Endothelial cell of umbilical vein (primary cell): ENCODE measurements at regions not wholly inside any gene's neighbourhood (a gene's known extent, or its start where the extent isn't known, plus 50 kb on each side); places are given as distances from the start of the nearest gene placed in this dataset.

Experiments used
- BruUV-seq: library from RNA; stranded (reverse); fragments of 400-500 nt; replicated peaks from 2 replicates; lab custom pipeline; 2021; lab: Mats Ljungman, UMichigan
- CTCF ChIA-PET: fragments of 300-600, 350-600 bp; sonication (Branson Sonifier 250); formaldehyde crosslinking; loops from one replicate; lab custom pipeline; 2021; ENCODE audit warnings: antibody characterized with exemption, inconsistent platforms; lab: Charles Lee
- POLR2A ChIA-PET: fragments of 300-600, 350-600 bp; sonication (Branson Sonifier 250); formaldehyde crosslinking; loops from one replicate; lab custom pipeline; 2021; ENCODE audit warnings: antibody characterized with exemption, inconsistent platforms; lab: Charles Lee
- DNase-seq: peaks from one replicate; pipeline ENCODE4 v3.0.0-alpha.2; 2011; ENCODE audit warnings: low read depth, low spot score
- FAIRE-seq: peaks from 2 replicates; lab custom pipeline; 2011; peaks lifted over from hg19 to GRCh38; lab: Jason Lieb, UNC
- H2AFZ ChIP-seq: 2 replicates; pipeline ENCODE4 v1.6.0; 2012; ENCODE audit warnings: low read depth, low read length, control low read depth, inconsistent platforms
- H3K27ac ChIP-seq: 2 replicates; pipeline ENCODE4 v1.5.1; 2011; ENCODE audit warnings: low read depth, mild to moderate bottlenecking, control low read depth, low read length, moderate library complexity; ENCODE audit not compliant: insufficient read depth
- H3K27me3 ChIP-seq, 2 experiments: 2 replicates each; pipeline versions ENCODE4 v1.6.0 to v1.6.1; 2011; ENCODE audit warnings: low read length in 2 of 2, mixed read lengths in 1 of 2; ENCODE audit not compliant: control insufficient read depth in 2 of 2, insufficient read depth in 2 of 2
- H3K36me3 ChIP-seq, 2 experiments: 2 replicates in 1 of 2; 3 replicates in 1 of 2; pipeline ENCODE4 v1.5.1; 2011; ENCODE audit warnings: low read length in 2 of 2, mild to moderate bottlenecking in 1 of 2, moderate library complexity in 1 of 2; ENCODE audit not compliant: control insufficient read depth in 2 of 2, insufficient read depth in 2 of 2; ENCODE audit errors: extremely low read depth in 1 of 2
- H3K4me1 ChIP-seq: 3 replicates; pipeline ENCODE4 v1.5.1; 2011; ENCODE audit warnings: mild to moderate bottlenecking, low read length; ENCODE audit not compliant: control insufficient read depth, insufficient read depth; ENCODE audit errors: extremely low read depth
- H3K4me2 ChIP-seq: 2 replicates; pipeline ENCODE4 v1.6.1; 2011; ENCODE audit warnings: low read length, control low read depth, mixed read lengths; ENCODE audit not compliant: insufficient read depth
- H3K4me3 ChIP-seq, 3 experiments: fragments of 200-600 bp in 1 of 3; sonication (generic), shearing (Covaris generic) in 1 of 3; replicated peaks in 1 of 3; 2 replicates each; pipeline ENCODE4 v1.5.1; 2011 to 2016; ENCODE audit warnings: control low read depth in 3 of 3, low read length in 3 of 3, mild to moderate bottlenecking in 2 of 3, inconsistent platforms in 1 of 3, low read depth in 1 of 3, moderate library complexity in 1 of 3; ENCODE audit not compliant: insufficient read depth in 1 of 3
- H3K79me2 ChIP-seq: 2 replicates; pipeline ENCODE4 v1.6.0; 2012; ENCODE audit warnings: low read length, inconsistent platforms; ENCODE audit not compliant: control insufficient read depth, insufficient read depth
- H3K9ac ChIP-seq: replicated peaks from 2 replicates; pipeline ENCODE3; 2011; ENCODE audit warnings: low read length, control low read depth; ENCODE audit not compliant: insufficient read depth; ENCODE audit errors: extremely low read depth
- H3K9me1 ChIP-seq: replicated peaks from 3 replicates; pipeline ENCODE4 v1.6.0; 2011; ENCODE audit warnings: mild to moderate bottlenecking, low read length; ENCODE audit not compliant: control insufficient read depth, insufficient read depth; ENCODE audit errors: extremely low read depth
- H3K9me3 ChIP-seq: replicated peaks from 2 replicates; pipeline ENCODE4 v1.5.1; 2012; ENCODE audit warnings: low read length, inconsistent platforms; ENCODE audit not compliant: control insufficient read depth, insufficient read depth
- H4K20me1 ChIP-seq: replicated peaks from 2 replicates; pipeline ENCODE3; 2011; ENCODE audit warnings: mild to moderate bottlenecking, low read length; ENCODE audit not compliant: control insufficient read depth, insufficient read depth; ENCODE audit errors: extremely low read depth
- CTCF ChIP-seq, 2 donors: IDR thresholded peaks; 1 replicate in 1 of 2; 2 replicates in 1 of 2; pipeline ENCODE4 v1.5.1; 2011; ENCODE audit warnings: low read length in 2 of 2, mild to moderate bottlenecking in 2 of 2, moderate library complexity in 2 of 2, control low read depth in 1 of 2, inconsistent platforms in 1 of 2, low read depth in 1 of 2; ENCODE audit not compliant: insufficient read depth in 1 of 2; ENCODE audit errors: extremely low read depth in 1 of 2
- EZH2 ChIP-seq: IDR thresholded peaks from 2 replicates; pipeline ENCODE4 v1.6.1; 2012; ENCODE audit warnings: borderline replicate concordance, low read depth, mild to moderate bottlenecking, moderate library complexity, low read length, inconsistent platforms; ENCODE audit not compliant: severe bottlenecking
- FOS ChIP-seq: IDR thresholded peaks from 2 replicates; pipeline ENCODE4 v1.6.1; 2011; ENCODE audit warnings: mild to moderate bottlenecking, low read length, moderate library complexity, borderline replicate concordance; ENCODE audit not compliant: insufficient read depth
- GATA2 ChIP-seq: IDR thresholded peaks from 2 replicates; pipeline ENCODE4 v1.7.0; 2011; ENCODE audit warnings: low read depth, mild to moderate bottlenecking, moderate library complexity, mixed read lengths, low read length; ENCODE audit not compliant: insufficient read length, insufficient read depth
- JUN ChIP-seq: IDR thresholded peaks from 2 replicates; pipeline ENCODE4 v1.6.1; 2011; ENCODE audit warnings: borderline replicate concordance, low read depth; ENCODE audit not compliant: insufficient read length, insufficient read depth
- MYC ChIP-seq: IDR thresholded peaks from one replicate; pipeline ENCODE4 v1.6.1; 2011; ENCODE audit warnings: mild to moderate bottlenecking, low read depth, low read length
- POLR2A ChIP-seq: IDR thresholded peaks from 2 replicates; pipeline ENCODE4 v1.6.1; 2012; ENCODE audit warnings: low read depth, mild to moderate bottlenecking, control low read depth, low read length
- POLR2AphosphoS5 ChIP-seq: IDR thresholded peaks from 2 replicates; pipeline ENCODE4 v1.6.1; 2012; ENCODE audit warnings: low read depth, mild to moderate bottlenecking, control low read depth, low read length, moderate library complexity; ENCODE audit not compliant: insufficient read depth
- dilution Hi-C: fragments of 300-500 bp; cut with MboI; formaldehyde crosslinking; loops from one replicate; pipeline ENCODE4 v1.15.0; 2019; ENCODE audit warnings: low sequenced_read_pairs; ENCODE audit not compliant: extremely low pct_ligation_motif_present
- intact Hi-C: fragments of 100-400 bp; cut with micrococcal nuclease; formaldehyde crosslinking; loops from one replicate; pipeline ENCODE4 v1.10.0; 2022
- TF ChIP-seq, protein P1 (sequence below): IDR thresholded peaks from 2 replicates; pipeline ENCODE4 v1.6.1; 2011; ENCODE audit not compliant: insufficient read depth, insufficient read length

DNA sequence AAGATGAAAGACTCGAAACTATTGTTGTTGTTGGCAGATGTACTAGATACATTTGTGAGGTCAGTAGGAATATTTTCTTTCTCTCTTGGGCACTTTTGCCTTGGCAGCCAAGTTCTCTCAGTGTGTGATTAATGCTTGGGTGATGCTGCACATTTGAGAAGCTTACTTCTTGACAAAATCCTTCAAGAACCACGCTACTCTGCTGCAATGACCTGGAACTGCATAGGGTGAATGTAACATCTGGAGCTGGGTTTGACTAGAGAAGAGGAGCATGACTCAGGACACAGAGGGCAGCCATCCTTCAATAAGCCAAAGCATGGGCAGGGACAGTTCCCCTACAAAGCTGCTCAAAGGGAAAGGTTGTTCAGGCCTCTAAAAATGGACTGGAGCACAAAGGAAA is 75.5 kb upstream of the PUM3 start:
- DNase-seq (no peak), FAIRE-seq (no peak)
- POLR2A ChIA-PET, result no interaction called here
- H3K4me3 ChIP-seq, result no peak overlapping the region
- H3K4me2 ChIP-seq, result no peak overlapping the region
- H2AFZ ChIP-seq, result no peak overlapping the region
- H3K4me1 ChIP-seq, result no peaks in the 10 kb centered on the region
- H3K9ac ChIP-seq, result no peak overlapping the region
- H3K9me1 ChIP-seq, result no peaks in the 10 kb centered on the region
- H3K27ac ChIP-seq, result no peak overlapping the region
- H3K79me2 ChIP-seq, result no peaks in the 10 kb centered on the region
- TF ChIP-seq JUN, result no peak
- no peak for TF ChIP-seq POLR2A
- TF ChIP-seq FOS, result no peak
- no peak for TF ChIP-seq MYC
- no peak for TF ChIP-seq GATA2
- TF ChIP-seq EZH2, result no peak
- TF ChIP-seq CTCF (IDR thresholded peaks at IDR 0.05; ENCODE audit: extremely low read depth in 1 of 2, insufficient read depth in 1 of 2, low read depth in 1 of 2, low read length in 2 of 2), result no peak
- no peak for TF ChIP-seq POLR2AphosphoS5
- TF ChIP-seq, protein P1, sequence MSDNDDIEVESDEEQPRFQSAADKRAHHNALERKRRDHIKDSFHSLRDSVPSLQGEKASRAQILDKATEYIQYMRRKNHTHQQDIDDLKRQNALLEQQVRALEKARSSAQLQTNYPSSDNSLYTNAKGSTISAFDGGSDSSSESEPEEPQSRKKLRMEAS, result no peak
- dilution Hi-C loops (no loop called here), intact Hi-C loops (no loop called here)
- H3K36me3 ChIP-seq, result no peaks in the 10 kb centered on the region
- BruUV-seq, result no TSS peak
- no peaks in the 10 kb centered on the region for H3K27me3 ChIP-seq
- no peaks in the 10 kb centered on the region for H4K20me1 ChIP-seq
- CTCF ChIA-PET, result no interaction called here
- H3K9me3 ChIP-seq, result no peaks in the 10 kb centered on the region
